Subcutaneous abdominal adipose tissue (tissue), 5 donors: ENCODE measurements at regions not wholly inside any gene's neighbourhood (a gene's known extent, or its start where the extent isn't known, plus 50 kb on each side); places are given as distances from the start of the nearest gene placed in this dataset.

Experiments
- H3K27ac ChIP-seq: one replicate; pipeline ENCODE4 v1.7.0; 2013; ENCODE audit warnings: low read depth, mild to moderate bottlenecking, inconsistent platforms, low read length, moderate library complexity
- H3K27me3 ChIP-seq, 5 donors: one replicate each; pipeline ENCODE4 v1.7.0; 2013; ENCODE audit warnings: low read length in 5 of 5, inconsistent platforms in 1 of 5; ENCODE audit not compliant: control insufficient read depth in 5 of 5, insufficient read depth in 4 of 5
- H3K36me3 ChIP-seq, 5 donors: one replicate each; pipeline ENCODE4 v1.7.0; 2013; ENCODE audit warnings: low read length in 5 of 5; ENCODE audit not compliant: control insufficient read depth in 5 of 5, insufficient read depth in 5 of 5
- H3K4me1 ChIP-seq, 5 donors: one replicate each; pipeline ENCODE4 v1.7.0; 2013; ENCODE audit warnings: low read length in 5 of 5, mild to moderate bottlenecking in 3 of 5, moderate library complexity in 1 of 5; ENCODE audit not compliant: control insufficient read depth in 5 of 5, insufficient read depth in 5 of 5
- H3K4me3 ChIP-seq, 5 donors: one replicate each; pipeline ENCODE4 v1.7.0; 2013; ENCODE audit warnings: low read length in 5 of 5, low read depth in 1 of 5
- H3K9ac ChIP-seq, 5 donors: one replicate each; pipeline ENCODE4 v1.7.0; 2013; ENCODE audit warnings: low read length in 5 of 5, mild to moderate bottlenecking in 4 of 5, moderate library complexity in 3 of 5
- H3K9me3 ChIP-seq, 5 donors: one replicate each; pipeline ENCODE4 v1.7.0; 2013; ENCODE audit warnings: low read length in 5 of 5; ENCODE audit not compliant: control insufficient read depth in 5 of 5
- donor health status: healthy.
- donor health status: healthy.
- donor health status: healthy.
- donor health status: healthy.
- donor health status: healthy.

DNA sequence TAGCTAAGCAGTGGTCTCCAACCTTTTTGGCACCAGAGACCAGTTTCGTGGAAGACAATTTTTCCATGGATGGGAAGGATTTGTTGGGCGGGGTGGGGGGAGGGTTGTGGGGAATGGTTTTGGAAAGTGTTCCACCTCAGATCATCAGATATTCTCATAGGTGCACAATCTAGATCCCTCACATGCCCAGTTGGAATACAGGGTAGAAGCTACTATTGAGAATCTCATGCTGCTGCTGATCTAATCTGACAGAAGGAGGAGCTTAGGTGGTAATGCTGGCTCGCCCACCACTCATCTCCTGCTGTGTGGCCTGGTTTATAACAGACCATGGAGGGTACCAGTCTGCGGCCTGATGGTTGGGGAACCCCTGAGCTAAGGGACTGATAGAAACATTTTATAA, 662.7 kb upstream of the RGMB start:
- Histone ChIP-seq H3K27me3 (no peaks in the 10 kb centered on the region), H3K27ac (no peak overlapping the region), H3K9ac (no peak overlapping the region), H3K4me3 (no peak overlapping the region), H3K9me3 (no peaks in the 10 kb centered on the region), H3K36me3 (no peaks in the 10 kb centered on the region), H3K4me1 (peaks cover 0 to 17% (median 3%) of the 10 kb centered on the region in 5 donors)

GRCh38 chr5:98111686-98112085, 661.8 kb upstream of the RGMB start:
- Histone ChIP-seq H3K36me3 (no peaks in the 10 kb centered on the region), H3K4me1 (peaks cover 0 to 8% (median 0%) of the 10 kb centered on the region in 5 donors), H3K4me3 (no peak overlapping the region), H3K27ac (no peak overlapping the region), H3K27me3 (no peaks in the 10 kb centered on the region), H3K9ac (no peak overlapping the region), H3K9me3 (no peaks in the 10 kb centered on the region)

DNA sequence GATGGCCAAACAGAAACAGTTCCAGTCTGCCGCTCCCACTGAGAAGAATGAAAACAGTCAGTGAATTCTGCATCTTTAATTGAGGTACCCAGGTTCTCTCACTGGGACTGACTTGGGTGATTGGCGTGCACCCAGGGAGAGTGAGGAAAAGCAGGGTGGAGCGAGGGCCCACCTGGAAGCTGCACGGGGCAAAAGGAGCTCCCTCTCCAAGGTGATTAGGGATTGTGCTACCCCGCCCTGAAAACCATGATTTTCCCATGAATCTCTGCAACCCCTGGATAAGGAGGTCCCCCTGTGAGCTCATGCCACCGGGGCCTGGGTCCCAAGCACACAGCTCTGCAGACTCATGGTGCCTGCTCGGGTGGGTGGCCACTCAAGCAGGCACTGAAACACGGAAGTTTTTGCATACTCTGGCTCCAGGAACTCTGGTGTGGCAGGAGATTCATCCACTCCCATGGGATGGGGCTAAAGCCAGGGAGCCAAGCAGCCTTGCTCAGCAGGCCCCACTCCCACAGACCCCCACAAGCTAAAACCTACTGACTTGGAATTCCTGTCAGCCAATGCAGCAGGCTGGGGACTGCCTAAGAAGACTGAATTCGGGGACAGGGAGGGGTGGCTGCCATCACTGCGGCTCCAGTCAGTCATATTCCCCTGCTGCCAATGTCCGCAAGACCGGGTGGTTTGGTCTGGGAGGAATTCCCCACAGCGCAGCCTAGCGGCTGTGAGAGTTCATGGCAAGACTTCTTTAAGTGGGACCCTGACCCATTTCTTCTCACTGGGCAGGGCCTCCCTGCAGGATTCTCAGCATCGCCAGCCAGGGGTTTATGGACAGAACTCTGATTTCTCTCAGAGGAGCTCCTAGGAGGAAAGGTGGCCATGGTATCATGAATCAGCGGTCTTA, 652.2 kb upstream of the RGMB start:
- H3K9me3 ChIP-seq = no peaks in the 10 kb centered on the region

DNA sequence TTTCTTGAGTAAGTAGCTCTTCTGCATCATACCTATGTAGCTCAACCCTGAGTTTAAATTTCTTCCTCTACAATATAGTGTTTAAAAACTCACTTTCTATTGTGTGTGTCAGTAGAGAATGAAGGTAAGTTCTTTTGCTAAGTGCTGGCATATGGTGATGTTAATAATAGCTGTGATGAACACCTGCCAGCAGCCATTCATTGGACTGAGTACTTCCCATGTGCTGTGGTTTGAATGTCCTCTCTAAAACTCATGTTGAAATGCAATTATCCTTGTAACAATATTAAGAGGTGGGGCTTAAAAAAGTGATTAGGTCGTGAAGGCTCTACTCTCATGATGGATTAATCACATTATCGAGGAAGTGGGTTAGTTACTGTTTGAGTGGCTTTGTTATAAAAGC, 645.2 kb upstream of the RGMB start:
- no peak overlapping the region for H3K4me3 ChIP-seq
- no peaks in the 10 kb centered on the region for H3K36me3 ChIP-seq
- no peak overlapping the region for H3K27ac ChIP-seq

More for the DNA sequence above, 652.2 kb upstream of the RGMB start:
- no peaks in the 10 kb centered on the region for H3K36me3 ChIP-seq
- no peaks in the 10 kb centered on the region for H3K4me1 ChIP-seq
- no peaks in the 10 kb centered on the region for H3K27me3 ChIP-seq
- H3K9ac ChIP-seq = no peak overlapping the region
- H3K4me3 ChIP-seq = no peak overlapping the region
- H3K27ac ChIP-seq = no peak overlapping the region

DNA sequence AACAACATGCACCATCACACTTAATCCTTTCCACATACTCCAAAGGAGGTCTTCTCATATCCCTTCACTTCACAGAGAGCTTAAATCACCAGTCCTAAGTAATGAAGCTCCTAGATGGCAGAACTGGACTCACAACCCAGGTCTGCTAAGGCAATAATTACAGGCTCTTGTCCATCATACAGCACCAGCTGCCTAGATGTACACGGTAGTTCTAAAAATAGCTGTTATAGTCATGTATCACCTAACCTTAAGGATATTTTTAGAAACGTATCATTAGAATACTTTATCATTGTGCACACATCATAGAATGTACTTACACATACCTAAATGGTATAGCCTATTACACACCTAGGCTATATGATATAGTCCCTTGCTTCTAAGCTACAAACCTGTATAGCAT, 644.6 kb upstream of the RGMB start:
- Histone ChIP-seq H3K27ac (no peak overlapping the region), H3K27me3 (no peaks in the 10 kb centered on the region), H3K4me1 (no peaks in the 10 kb centered on the region), H3K9me3 (no peaks in the 10 kb centered on the region), H3K4me3 (no peak overlapping the region), H3K36me3 (no peaks in the 10 kb centered on the region), H3K9ac (no peak overlapping the region)

More for the DNA sequence above, 645.2 kb upstream of the RGMB start:
- H3K9me3 ChIP-seq = no peaks in the 10 kb centered on the region
- H3K27me3 ChIP-seq = no peaks in the 10 kb centered on the region
- no peak overlapping the region for H3K9ac ChIP-seq
- no peaks in the 10 kb centered on the region for H3K4me1 ChIP-seq

GRCh38 chr5:98130261-98131035, 643.0 kb upstream of the RGMB start:
- Histone ChIP-seq H3K27ac (no peak overlapping the region), H3K27me3 (no peaks in the 10 kb centered on the region), H3K4me1 (no peaks in the 10 kb centered on the region), H3K4me3 (no peak overlapping the region), H3K9me3 (no peaks in the 10 kb centered on the region), H3K9ac (no peak overlapping the region), H3K36me3 (no peaks in the 10 kb centered on the region)

DNA sequence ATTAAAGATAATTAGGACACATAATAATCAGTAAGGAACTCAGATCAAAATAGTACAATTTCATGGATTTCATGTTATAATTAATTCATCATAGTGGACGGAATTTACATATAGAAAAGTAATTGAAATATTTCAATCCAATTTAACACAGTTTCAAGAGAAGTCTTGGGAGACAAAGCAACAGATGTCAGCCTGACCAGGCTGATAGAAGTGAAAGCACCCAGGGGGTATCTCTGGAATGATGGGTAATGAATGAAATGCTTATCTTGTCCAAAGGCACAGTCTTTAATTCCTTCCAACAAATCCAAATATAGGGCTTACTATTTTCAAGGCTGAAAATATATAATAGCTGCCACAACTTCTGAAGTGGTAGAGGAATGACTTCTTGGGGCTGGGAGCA, 629.3 kb upstream of the RGMB start:
- Histone ChIP-seq H3K27me3 (no peaks in the 10 kb centered on the region), H3K36me3 (no peaks in the 10 kb centered on the region), H3K4me1 (peaks cover 0 to 11% (median 9%) of the 10 kb centered on the region in 5 donors), H3K27ac (no peak overlapping the region), H3K4me3 (no peak overlapping the region), H3K9me3 (no peaks in the 10 kb centered on the region), H3K9ac (no peak overlapping the region)

- H3K27me3 ChIP-seq = no peaks in the 10 kb centered on the region
- no peak overlapping the region for H3K9ac ChIP-seq
- no peak overlapping the region for H3K4me3 ChIP-seq
- H3K36me3 ChIP-seq = no peaks in the 10 kb centered on the region
- peaks cover 0 to 11% (median 9%) of the 10 kb centered on the region in 5 donors for H3K4me1 ChIP-seq
- no peaks in the 10 kb centered on the region for H3K9me3 ChIP-seq
- no peak overlapping the region for H3K27ac ChIP-seq
These were observed 628.8 kb upstream of the RGMB start for GRCh38 chr5:98144710-98145109.

DNA sequence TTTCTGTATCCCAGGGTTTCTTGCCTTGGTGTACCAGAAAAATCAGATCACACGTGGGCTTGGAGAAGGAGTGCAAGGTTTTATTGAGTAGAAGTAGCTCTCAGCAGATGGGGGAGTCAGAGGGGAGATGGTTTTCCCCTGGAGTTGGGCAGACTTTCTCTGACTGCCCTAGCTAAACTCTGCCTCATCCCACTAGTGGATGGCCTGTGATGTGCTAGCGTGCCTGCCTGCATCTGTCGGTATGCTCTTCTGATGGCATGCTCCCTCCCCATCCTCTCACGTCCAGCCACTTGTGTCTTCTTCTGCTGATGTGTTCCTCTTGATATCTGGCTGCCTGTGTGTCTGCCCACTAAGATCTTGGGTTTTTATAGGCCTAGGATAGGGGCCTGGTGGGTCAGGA, 616.1 kb upstream of the RGMB start:
- Histone ChIP-seq H3K27me3 (no peaks in the 10 kb centered on the region), H3K27ac (no peak overlapping the region), H3K4me3 (no peak overlapping the region), H3K36me3 (no peaks in the 10 kb centered on the region), H3K9ac (no peak overlapping the region), H3K9me3 (no peaks in the 10 kb centered on the region), H3K4me1 (no peaks in the 10 kb centered on the region)

DNA sequence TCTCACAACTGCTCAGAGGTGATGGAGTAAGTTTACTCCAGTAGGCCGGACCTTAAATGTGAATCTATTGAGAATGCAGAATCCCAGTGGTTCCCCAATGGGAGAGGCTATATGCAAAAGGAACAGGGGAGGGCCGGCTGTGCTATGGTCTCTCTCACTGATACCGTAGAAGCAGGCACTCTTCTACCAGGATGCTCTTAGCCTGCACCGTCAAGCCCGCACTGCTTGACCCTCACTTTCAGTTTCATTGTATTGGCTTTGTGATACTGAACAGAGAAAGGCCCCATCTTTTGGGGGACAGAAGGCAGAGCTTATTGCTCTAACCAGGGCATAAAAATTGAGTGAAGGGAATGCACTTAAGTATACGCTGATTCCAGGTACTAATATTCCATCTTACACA, 615.0 kb upstream of the RGMB start:
- Histone ChIP-seq H3K9me3 (no peaks in the 10 kb centered on the region), H3K4me3 (no peak overlapping the region), H3K36me3 (no peaks in the 10 kb centered on the region)

More for the DNA sequence above, 615.0 kb upstream of the RGMB start:
- Histone ChIP-seq H3K9ac (no peak overlapping the region), H3K27me3 (no peaks in the 10 kb centered on the region), H3K4me1 (no peaks in the 10 kb centered on the region), H3K27ac (no peak overlapping the region)
